SK-N-SH treated with all-trans-retinoic acid at 6 μM for 48 hours (cell line): ENCODE measurements at regions not wholly inside any gene's neighbourhood (a gene's known extent, or its start where the extent isn't known, plus 50 kb on each side); places are given as distances from the start of the nearest gene placed in this dataset.
"Not testable (repeated sequence)": the region's sequence is repeated elsewhere in the genome, so short reads cannot be mapped to it uniquely, and the experiment has no call there.

Source experiments
- ATAC-seq: fragments of 200-7000 bp; cut with Tn5 transposase; 3 replicates; pipeline ENCODE4 v1.9.1; 2020; ENCODE audit warnings: mild to moderate bottlenecking, moderate library complexity
- ARNTL ChIP-seq: fragments of 450-650 bp; formaldehyde crosslinking; IDR thresholded peaks from 2 replicates; pipeline ENCODE4 v1.5.0; 2020; ENCODE audit warnings: low read depth, mild to moderate bottlenecking, moderate library complexity, borderline replicate concordance
- BACH2 ChIP-seq: fragments of 250-450 bp; sonication (Bioruptor Pico); IDR thresholded peaks from 2 replicates; pipeline ENCODE4 v1.9.0; 2021; ENCODE audit warnings: mild to moderate bottlenecking, borderline replicate concordance
- CREB5 ChIP-seq: fragments of 250-450 bp; sonication (Bioruptor Pico); IDR thresholded peaks from 2 replicates; pipeline ENCODE4 v1.5.1; 2020; ENCODE audit warnings: low read depth, mild to moderate bottlenecking, moderate library complexity
- CSDC2 ChIP-seq: fragments of 250-450 bp; sonication (Bioruptor Pico); IDR thresholded peaks from 2 replicates; pipeline ENCODE4 v1.5.0; 2020; ENCODE audit warnings: mild to moderate bottlenecking, moderate library complexity
- CSRNP3 ChIP-seq: fragments of 250-450 bp; sonication (Bioruptor Pico); IDR thresholded peaks from 2 replicates; pipeline ENCODE4 v1.5.1; 2021; ENCODE audit warnings: mild to moderate bottlenecking, moderate library complexity
- ESRRG ChIP-seq: fragments of 250-450 bp; sonication (Bioruptor Pico); IDR thresholded peaks from 2 replicates; pipeline ENCODE4 v1.6.1; 2021; ENCODE audit warnings: mild to moderate bottlenecking
- GLIS3 ChIP-seq: fragments of 250-450 bp; sonication (Bioruptor Pico); IDR thresholded peaks from 2 replicates; pipeline ENCODE4 v1.5.0; 2020; ENCODE audit warnings: mild to moderate bottlenecking, moderate library complexity
- ISL1 ChIP-seq: fragments of 250-450 bp; sonication (Bioruptor Pico); IDR thresholded peaks from 2 replicates; pipeline ENCODE4 v2.1.2; 2022; ENCODE audit warnings: mild to moderate bottlenecking, moderate library complexity
- OSR1 ChIP-seq: fragments of 250-450 bp; sonication (Bioruptor Pico); IDR thresholded peaks from 2 replicates; pipeline ENCODE4 v1.8.0; 2022; ENCODE audit warnings: moderate library complexity, mild to moderate bottlenecking, inconsistent platforms
- PATZ1 ChIP-seq: fragments of 250-450 bp; sonication (Bioruptor Pico); IDR thresholded peaks from 2 replicates; pipeline ENCODE4 v1.8.0; 2020; ENCODE audit warnings: mild to moderate bottlenecking, moderate library complexity, borderline replicate concordance
- PPARA ChIP-seq: fragments of 250-450 bp; sonication (Bioruptor Pico); IDR thresholded peaks from 2 replicates; pipeline ENCODE4 v1.5.0; 2020; ENCODE audit warnings: mild to moderate bottlenecking, borderline replicate concordance
- RARB ChIP-seq: fragments of 250-450 bp; sonication (Bioruptor Pico); IDR thresholded peaks from 2 replicates; pipeline ENCODE4 v1.8.0; 2021; ENCODE audit warnings: mild to moderate bottlenecking, moderate library complexity
- SNAI2 ChIP-seq: fragments of 250-450 bp; sonication (Bioruptor Pico); IDR thresholded peaks from 2 replicates; pipeline ENCODE4 v1.5.0; 2020; ENCODE audit warnings: mild to moderate bottlenecking, moderate library complexity
- TCF4 ChIP-seq: fragments of 250-450 bp; sonication (Bioruptor Pico); IDR thresholded peaks from 2 replicates; pipeline ENCODE4 v1.8.0; 2021; ENCODE audit warnings: mild to moderate bottlenecking, moderate library complexity, borderline replicate concordance
- TOX ChIP-seq: fragments of 250-450 bp; sonication (Bioruptor Pico); IDR thresholded peaks from 2 replicates; pipeline ENCODE4 v1.8.0; 2021; ENCODE audit warnings: mild to moderate bottlenecking, moderate library complexity, borderline replicate concordance
- ZC3H10 ChIP-seq: fragments of 250-450 bp; sonication (Bioruptor Pico); IDR thresholded peaks from 2 replicates; pipeline ENCODE4 v1.5.1; 2021; ENCODE audit warnings: mild to moderate bottlenecking, moderate library complexity
- ZFP3 ChIP-seq: fragments of 250-450 bp; sonication (Bioruptor Pico); IDR thresholded peaks from 2 replicates; pipeline ENCODE4 v1.5.0; 2020; ENCODE audit warnings: mild to moderate bottlenecking, moderate library complexity
- ZFP30 ChIP-seq: fragments of 450-650 bp; formaldehyde crosslinking; IDR thresholded peaks from 2 replicates; pipeline ENCODE4 v1.5.0; 2022; ENCODE audit warnings: mild to moderate bottlenecking, moderate library complexity
- ZNF565 ChIP-seq: fragments of 450-650 bp; formaldehyde crosslinking; conservative IDR thresholded peaks from 2 replicates; pipeline ENCODE4 v1.5.0; 2020; ENCODE audit warnings: low read depth, mild to moderate bottlenecking, moderate library complexity
- ZNF70 ChIP-seq: fragments of 450-650 bp; formaldehyde crosslinking; IDR thresholded peaks from 2 replicates; pipeline ENCODE4 v1.5.0; 2020; ENCODE audit warnings: mild to moderate bottlenecking, moderate library complexity
- ZNF8 ChIP-seq: fragments of 450-650 bp; formaldehyde crosslinking; IDR thresholded peaks from 2 replicates; pipeline ENCODE4 v1.5.0; 2020; ENCODE audit warnings: mild to moderate bottlenecking, moderate library complexity
- TF ChIP-seq, protein P1 (sequence below): fragments of 250-450 bp; sonication (Bioruptor Pico); IDR thresholded peaks from 2 replicates; pipeline ENCODE4 v1.8.0; 2021; ENCODE audit warnings: low read depth, mild to moderate bottlenecking, moderate library complexity, borderline replicate concordance

DNA sequence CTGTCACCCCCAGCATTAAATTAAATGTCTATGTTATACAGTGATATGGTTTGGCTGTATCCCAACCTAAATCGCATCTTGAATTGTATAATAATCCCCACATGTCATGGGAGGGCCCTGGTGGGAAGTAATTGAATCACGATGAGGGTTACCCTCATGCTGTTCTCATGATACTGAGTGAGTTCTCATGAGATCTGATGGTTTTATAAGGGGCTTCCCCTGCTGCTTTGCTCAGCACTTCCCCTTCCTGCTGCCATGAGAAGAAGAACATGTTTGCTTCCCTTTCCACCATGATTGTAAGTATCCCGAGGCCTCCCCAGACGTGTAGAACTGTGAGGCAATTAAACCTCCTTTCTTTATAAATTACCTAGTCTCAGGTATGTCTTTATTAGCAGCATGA, 445.7 kb downstream of the MRPL39 start (continued):
- TF ChIP-seq ZFP3 (CRISPR knock-in tag) = no peak

DNA sequence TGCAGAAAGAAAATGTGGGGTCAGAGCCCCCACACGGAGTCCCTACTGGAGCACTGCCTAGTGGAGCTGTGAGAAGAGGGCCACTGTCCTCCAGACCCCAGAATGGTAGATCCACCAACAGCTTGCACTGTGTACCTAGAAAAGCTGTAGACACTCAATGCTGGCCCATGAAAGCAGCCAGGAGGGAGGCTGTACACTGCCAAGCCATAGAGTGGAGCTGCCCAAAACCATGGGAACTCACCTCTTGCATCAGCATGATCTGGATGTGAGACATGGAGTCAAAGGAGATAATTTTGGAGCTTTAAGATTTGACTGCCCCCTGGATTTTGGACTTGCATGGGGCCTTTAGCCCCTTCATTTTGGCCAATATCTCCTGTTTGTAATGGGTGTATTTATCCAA, 452.3 kb downstream of the MRPL39 start:
- ATAC-seq = not testable (repeated sequence)

DNA sequence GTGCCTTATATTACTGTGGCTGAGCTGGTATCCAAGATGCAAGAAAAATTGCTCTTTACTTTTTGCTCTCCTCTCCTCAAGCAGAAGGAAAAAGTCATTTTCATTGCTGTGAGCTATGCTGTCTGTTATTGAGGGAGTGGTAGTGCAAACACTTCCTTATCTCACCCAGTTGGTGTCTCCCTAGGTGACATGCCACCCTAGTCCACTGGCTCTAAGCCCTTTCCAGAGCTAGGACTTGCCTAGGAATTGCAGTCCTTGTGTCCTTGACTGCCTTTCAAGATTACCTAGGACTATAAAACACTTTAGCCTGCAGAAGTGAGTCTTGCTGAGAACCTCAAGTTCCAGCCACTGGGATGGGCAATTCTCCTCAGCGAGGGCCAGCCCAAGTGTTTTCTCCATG, 458.3 kb downstream of the MRPL39 start:
- ATAC-seq = no peak
- TF ChIP-seq CSDC2 (CRISPR knock-in tag) = no peak
- TF ChIP-seq ZFP3 (CRISPR knock-in tag) = no peak
- no peak for TF ChIP-seq ZFP30 (CRISPR knock-in tag)
- no peak for TF ChIP-seq ARNTL (CRISPR knock-in tag)
- TF ChIP-seq OSR1 (CRISPR knock-in tag) = no peak
- TF ChIP-seq PATZ1 (CRISPR knock-in tag) = no peak
- TF ChIP-seq ZNF8 (CRISPR knock-in tag) = no peak
- no peak for TF ChIP-seq ESRRG (CRISPR knock-in tag)
- no peak for TF ChIP-seq SNAI2 (CRISPR knock-in tag)
- no peak for TF ChIP-seq BACH2
- TF ChIP-seq ZC3H10 = no peak
- no peak for TF ChIP-seq PPARA (CRISPR knock-in tag)
- no peak for TF ChIP-seq RARB (CRISPR knock-in tag)
- TF ChIP-seq TOX = no peak
- TF ChIP-seq GLIS3 (CRISPR knock-in tag) = no peak
- TF ChIP-seq TCF4 (CRISPR knock-in tag) = no peak
- no peak for TF ChIP-seq ZNF565 (CRISPR knock-in tag)
- TF ChIP-seq, protein P1, sequence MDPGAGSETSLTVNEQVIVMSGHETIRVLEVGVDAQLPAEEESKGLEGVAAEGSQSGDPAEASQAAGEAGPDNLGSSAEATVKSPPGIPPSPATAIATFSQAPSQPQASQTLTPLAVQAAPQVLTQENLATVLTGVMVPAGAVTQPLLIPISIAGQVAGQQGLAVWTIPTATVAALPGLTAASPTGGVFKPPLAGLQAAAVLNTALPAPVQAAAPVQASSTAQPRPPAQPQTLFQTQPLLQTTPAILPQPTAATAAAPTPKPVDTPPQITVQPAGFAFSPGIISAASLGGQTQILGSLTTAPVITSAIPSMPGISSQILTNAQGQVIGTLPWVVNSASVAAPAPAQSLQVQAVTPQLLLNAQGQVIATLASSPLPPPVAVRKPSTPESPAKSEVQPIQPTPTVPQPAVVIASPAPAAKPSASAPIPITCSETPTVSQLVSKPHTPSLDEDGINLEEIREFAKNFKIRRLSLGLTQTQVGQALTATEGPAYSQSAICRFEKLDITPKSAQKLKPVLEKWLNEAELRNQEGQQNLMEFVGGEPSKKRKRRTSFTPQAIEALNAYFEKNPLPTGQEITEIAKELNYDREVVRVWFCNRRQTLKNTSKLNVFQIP (CRISPR knock-in tag) = no peak
- TF ChIP-seq ISL1 = no peak
- no peak for TF ChIP-seq ZNF70 (CRISPR knock-in tag)

DNA sequence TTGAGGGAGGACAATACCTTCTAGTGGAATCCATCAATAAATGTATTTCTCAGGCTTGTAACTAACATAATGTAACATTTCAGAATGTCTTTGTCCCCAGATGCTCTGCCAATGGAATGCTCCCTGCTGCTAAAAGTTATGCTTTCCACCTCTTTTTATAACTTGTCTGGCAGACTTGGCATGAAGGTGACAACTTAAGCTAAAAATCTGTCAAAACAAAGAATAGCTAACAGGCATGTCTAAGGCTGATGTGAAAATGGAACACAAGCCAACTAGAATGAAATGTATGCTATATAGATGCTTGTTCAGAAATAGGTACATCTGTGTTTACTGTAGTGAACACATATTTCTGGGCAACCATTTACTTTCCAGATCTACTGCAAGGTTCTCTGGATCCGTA, 467.9 kb downstream of the MRPL39 start:
- no peak for TF ChIP-seq CSRNP3 (CRISPR knock-in tag)
- TF ChIP-seq ISL1 = no peak
- TF ChIP-seq, protein P1 (CRISPR knock-in tag) = no peak
- TF ChIP-seq ZNF8 (CRISPR knock-in tag) = no peak
- no peak for TF ChIP-seq RARB (CRISPR knock-in tag)

DNA sequence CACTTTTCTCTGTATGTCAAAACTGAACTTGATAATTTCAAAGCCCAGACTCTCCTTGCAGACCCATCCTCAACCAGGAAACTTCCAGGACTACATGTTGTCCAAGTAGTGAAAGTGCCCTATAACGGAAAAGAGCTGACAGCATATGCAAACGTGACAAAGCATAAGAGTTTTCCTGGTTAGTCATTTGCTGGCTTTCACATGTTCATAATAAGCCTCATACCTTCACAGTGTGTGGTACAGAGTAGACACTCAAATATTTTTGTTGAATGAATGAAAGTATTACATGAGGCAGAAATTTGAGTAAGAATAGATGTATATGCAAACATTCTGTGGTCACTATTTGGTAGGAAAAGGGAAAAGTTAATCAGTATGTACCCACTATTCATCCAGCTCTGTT, 473.3 kb downstream of the MRPL39 start:
- ATAC-seq = no peak
- no peak for TF ChIP-seq CREB5 (CRISPR knock-in tag)
- TF ChIP-seq ZNF565 (CRISPR knock-in tag) = no peak
- TF ChIP-seq PPARA (CRISPR knock-in tag) = no peak
- TF ChIP-seq ZFP3 (CRISPR knock-in tag) = no peak
- no peak for TF ChIP-seq ZNF8 (CRISPR knock-in tag)
- TF ChIP-seq ZC3H10 = no peak
- TF ChIP-seq RARB (CRISPR knock-in tag) = no peak
- TF ChIP-seq ZFP30 (CRISPR knock-in tag) = no peak
- TF ChIP-seq OSR1 (CRISPR knock-in tag) = no peak

More for the DNA sequence above, 467.9 kb downstream of the MRPL39 start:
- ATAC-seq = no peak
